Epithelial cell of prostate (primary cell): ENCODE measurements at regions not wholly inside any gene's neighbourhood (a gene's known extent, or its start where the extent isn't known, plus 50 kb on each side); places are given as distances from the start of the nearest gene placed in this dataset.
A peak's percentile ranks its signal among the peaks of the same experiment; 100 is the strongest.
"Not testable (repeated sequence)": the region's sequence is repeated elsewhere in the genome, so short reads cannot be mapped to it uniquely, and the experiment has no call there.

Experiments used
- DNase-seq: peaks from one replicate; pipeline ENCODE4 v3.0.0-alpha.2; 2011; ENCODE audit warnings: low read depth, low spot score
- H3K27ac ChIP-seq: fragments of 450-650 bp; 2 replicates; pipeline ENCODE4 v1.5.1; 2017; ENCODE audit warnings: mild to moderate bottlenecking

DNA sequence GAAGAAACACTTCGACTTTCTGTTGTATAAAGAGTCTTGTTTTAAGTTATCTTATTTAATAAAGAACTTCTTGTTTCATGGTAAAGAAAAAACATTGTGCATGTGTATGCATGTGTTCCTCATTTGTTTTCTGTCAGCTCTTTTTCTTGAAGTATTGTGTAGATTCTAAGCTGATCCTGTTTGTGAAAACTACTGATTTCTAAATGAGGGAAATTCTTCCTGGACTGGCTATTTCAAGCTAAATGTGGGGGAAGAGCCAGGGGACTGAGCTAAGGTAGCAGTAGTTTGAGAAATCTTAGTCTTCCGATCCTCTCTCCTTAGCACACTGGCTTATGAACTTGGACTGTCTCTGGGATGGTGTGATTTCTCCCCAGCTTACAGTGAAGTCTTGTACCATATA lies 56.4 kb upstream of the RBMS1 start:
- no peak for DNase-seq
- no peak overlapping the region for H3K27ac ChIP-seq

DNA sequence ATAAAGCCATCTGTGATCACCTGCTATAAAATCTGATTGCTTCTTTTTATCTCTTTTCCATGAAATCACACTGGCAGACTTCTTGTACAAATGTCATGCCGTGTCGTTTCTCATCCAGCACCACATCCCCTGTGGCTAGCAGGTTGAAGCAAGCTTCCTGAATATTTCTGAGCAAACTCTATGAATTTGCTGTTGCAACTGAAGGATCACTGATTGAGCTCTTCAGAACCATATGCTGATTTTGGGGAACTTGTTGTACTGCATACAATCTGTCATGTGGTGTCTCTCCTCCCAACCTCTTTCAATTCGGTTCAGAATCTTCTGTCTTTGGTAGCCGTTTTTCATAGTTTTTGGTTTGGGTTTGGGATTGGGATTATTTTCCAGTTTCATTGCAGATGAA lies 57.7 kb upstream of the RBMS1 start:
- DNase-seq = no peak

DNA sequence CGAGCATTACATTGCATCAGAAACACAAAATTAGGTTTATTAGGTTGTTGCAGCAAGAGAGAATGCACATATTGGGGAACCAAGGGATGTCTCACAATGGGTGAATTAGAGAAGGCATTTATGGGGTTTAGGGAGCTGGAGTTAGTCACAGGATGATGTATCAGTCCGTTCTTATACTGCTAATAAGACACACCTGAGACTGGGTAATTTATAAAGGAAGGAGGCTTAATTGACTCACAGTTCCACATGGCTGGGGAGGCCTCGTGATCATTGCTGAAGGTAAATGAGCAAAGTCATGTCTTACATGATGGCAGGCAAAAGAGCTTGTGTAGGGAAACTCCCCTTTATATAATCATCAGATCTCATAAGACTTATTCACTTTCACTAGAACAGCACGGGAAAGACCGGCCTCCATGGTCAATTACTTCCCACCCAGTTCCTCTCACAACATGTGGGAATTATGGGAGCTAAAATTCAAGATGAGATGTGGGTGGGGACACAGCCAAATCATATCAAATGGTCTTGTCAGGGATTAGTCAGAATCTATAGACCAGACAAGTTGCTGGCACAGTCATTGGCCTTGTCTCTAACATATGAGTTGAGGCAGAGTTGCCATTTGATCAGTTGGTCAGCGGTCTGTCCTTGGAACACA lies 61.9 kb upstream of the RBMS1 start:
- H3K27ac ChIP-seq = peak overlapping the region; percentile 71
- peak; percentile 57 for DNase-seq

More for the DNA sequence above, 57.7 kb upstream of the RBMS1 start:
- H3K27ac ChIP-seq = no peak overlapping the region

DNA sequence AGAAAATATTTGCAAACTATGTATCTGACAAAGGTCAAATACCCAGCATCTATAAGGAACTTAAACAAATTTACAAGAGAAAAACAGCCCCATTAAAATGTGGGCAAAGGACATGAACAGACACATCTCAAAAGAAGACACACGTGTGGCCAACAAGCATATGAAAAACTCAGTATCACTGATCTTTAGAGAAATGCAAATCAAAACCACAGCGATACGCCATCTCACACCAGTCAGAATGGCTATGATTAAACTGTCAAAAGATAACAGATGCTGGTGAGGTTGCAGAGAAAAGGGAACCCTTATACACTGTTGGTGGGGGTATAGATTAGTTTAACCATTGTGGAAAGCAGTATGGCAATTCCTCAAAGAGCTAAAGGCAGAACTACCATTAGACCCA lies 64.3 kb upstream of the RBMS1 start:
- no peak overlapping the region for H3K27ac ChIP-seq

DNA sequence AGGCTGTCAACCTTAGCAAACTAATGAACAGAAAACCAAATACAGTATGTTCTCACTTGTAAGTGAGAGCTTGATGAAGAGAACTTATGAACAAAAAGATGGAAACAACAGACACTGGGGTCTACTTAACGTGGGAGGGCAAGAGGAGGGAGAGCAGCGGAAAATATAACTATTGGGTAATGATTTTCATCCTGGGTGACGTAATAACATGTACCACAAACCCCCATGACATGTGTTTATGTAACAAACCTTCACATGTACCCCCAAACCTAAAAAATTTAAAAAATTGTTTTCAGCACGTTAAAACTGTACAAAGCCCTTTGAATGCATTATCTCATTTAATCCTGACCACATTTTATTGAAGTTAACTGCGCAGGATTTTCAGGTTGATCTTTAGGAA lies 64.9 kb upstream of the RBMS1 start:
- H3K27ac ChIP-seq = no peak overlapping the region
- no peak for DNase-seq

More for the DNA sequence above, 64.3 kb upstream of the RBMS1 start:
- no peak for DNase-seq

DNA sequence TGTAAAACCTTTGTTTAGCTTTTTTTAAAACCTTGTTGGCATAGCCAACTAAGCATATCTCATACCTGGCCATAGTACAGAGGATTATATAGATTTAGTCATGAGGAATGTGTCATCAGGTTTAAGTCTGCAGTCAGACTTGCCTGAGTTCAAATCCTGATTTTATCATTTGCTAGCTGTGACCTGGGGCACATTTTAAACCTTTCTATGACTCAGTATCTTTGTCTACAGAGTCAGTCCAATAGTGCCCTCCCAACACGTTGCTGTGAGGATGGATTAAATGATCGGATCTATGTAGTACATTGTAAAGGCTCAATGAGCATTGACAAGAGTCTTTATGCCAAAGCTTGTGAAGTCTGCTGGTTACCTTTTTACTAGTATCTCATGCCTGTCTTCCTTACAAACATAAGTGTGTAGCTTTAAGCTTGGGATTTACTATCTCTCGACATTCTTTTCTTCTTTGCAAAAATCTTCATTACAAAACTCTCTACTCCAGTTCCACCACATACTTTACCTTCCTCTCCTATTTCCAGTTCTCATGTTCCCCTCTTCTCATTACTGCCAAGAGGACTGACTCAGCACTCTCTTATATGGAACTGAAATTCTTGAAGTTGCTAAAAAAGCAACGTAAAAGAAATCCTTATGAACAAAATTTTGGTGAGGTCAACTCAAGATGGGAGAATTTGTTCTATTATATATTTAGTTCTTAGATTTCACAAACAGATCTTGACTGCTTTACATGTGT lies 68.1 kb upstream of the RBMS1 start:
- peak overlapping the region; percentile 69 for H3K27ac ChIP-seq
- DNase-seq = peak; percentile 90

DNA sequence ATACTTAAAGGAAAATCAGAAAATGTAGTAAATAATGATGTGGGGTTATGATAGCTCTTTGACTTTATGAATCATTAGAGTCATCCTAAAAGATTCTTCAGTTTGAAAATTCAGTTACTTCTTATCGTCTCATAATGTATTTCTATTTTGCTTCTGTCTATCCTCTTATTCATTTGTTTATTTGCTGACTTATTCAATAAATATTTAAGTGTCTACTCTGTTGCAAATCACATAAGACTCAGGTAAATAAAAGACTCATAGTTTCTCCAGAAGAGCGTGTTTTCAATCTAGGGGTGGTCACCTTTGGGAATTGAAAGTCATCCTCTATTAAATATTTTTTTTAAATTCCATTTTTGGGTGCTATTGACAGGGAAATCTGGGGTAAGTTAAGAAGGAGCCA lies 69.1 kb upstream of the RBMS1 start:
- no peak for DNase-seq
- peak overlapping the region; percentile 69 for H3K27ac ChIP-seq

DNA sequence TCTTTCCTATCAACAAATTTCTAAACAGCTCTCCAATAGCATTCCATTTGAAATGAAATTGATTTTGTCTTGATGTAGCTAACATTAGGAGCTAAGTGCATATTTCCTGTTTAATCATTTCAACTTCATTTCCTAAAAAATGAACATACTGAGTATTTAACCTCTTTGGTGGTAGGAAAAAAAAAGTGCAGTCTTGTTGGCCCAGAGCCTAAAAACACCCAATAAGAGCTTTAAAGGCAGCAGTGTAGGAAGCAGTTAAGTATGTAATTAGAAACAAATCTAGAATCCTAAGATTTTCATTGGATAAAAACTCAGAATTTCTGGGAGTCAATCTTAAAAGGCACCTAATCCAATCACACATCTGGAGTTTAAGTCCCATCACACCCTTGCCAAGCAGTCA lies 71.0 kb upstream of the RBMS1 start:
- no peak overlapping the region for H3K27ac ChIP-seq
- no peak for DNase-seq

DNA sequence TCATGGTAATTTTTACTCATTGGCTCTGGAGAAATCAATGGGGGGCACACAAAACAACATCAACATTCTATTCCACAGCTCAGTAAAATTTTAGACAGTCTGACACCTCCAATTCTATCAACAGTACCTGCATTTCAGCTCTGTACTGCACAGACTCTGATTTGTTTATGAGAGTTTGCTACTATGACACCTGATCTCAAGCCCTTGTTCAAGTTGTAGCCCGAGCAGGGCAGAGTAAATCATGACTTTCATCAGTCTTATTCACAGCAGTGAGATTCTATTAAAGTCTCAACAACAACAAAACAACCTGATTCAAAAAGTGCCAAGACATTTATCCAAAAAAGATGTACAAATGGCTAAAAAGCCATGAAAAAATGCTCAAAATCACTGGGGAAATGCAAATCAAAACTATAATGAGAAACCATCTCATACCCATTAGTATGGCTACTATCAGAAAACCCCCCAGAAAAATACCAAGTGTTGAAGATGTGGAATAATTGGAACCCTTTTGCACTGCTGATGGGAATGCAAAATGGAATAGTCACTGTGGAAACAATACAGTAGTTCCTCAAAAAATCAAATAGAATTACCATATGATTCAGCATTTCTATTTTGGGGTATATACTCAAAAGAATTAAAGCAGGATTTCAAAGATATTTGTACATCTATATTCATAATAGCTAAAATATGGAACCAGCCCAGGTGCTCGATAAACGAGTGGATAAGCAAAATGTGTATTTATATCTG lies 71.7 kb upstream of the RBMS1 start:
- DNase-seq = no peak
- H3K27ac ChIP-seq = no peak overlapping the region

DNA sequence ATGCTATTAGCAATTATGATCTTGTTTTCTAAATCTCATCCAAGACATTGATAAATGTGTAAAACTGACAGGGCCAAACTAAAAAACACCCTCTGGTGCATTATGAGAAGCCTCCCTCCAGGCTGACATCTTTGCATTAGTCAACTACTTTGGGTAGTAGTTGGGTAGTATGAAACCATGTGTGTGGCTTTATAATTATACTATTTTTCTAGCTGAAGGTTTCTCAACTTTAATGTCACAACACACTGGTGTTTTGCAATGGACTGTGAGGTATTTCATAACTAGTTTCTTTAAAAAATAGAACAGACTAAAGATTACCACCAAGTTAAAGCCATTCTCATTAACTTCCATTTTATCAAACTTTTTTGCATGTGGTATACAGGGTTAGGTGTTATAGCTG lies 73.1 kb upstream of the RBMS1 start:
- DNase-seq = no peak

DNA sequence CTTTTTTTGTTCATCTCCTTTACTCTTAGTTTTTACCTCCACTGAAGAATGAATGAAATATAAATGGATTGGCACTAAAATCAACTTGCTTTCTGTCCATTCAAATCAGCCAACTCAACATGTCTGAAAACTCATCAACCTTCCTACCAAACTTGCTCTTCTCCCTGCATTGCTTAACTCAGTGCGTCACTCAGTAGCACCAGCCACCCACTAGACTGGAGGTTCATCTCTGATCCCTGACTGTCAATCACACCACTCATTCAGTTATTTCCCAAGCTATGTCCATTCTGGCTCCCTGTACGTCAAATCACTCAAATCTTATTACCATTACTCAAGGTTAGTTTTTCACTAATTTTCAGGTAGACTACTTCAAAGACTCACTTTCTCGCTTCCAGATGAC lies 75.2 kb upstream of the RBMS1 start:
- H3K27ac ChIP-seq = no peak overlapping the region
- no peak for DNase-seq

More for the DNA sequence above, 73.1 kb upstream of the RBMS1 start:
- H3K27ac ChIP-seq = no peak overlapping the region

DNA sequence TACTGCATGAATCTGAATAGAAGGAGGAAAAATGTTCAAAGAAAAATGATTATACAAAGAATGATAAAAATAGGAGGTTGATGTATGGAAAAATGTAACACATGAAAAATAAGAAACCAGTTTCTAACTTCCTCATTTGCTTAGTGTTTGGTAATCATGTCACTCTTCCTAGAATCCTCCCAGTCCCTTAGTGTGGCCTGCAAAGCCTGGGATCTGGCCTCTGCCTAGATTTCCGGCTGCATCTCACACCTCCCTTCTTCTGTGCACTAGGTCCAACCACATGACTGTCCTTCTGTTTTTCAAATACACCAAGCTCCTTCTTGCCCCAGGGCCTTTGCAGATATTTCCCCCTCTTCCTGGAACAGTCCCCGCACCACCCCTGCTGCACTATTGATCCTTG lies 76.8 kb upstream of the RBMS1 start:
- no peak for DNase-seq
- no peak overlapping the region for H3K27ac ChIP-seq

DNA sequence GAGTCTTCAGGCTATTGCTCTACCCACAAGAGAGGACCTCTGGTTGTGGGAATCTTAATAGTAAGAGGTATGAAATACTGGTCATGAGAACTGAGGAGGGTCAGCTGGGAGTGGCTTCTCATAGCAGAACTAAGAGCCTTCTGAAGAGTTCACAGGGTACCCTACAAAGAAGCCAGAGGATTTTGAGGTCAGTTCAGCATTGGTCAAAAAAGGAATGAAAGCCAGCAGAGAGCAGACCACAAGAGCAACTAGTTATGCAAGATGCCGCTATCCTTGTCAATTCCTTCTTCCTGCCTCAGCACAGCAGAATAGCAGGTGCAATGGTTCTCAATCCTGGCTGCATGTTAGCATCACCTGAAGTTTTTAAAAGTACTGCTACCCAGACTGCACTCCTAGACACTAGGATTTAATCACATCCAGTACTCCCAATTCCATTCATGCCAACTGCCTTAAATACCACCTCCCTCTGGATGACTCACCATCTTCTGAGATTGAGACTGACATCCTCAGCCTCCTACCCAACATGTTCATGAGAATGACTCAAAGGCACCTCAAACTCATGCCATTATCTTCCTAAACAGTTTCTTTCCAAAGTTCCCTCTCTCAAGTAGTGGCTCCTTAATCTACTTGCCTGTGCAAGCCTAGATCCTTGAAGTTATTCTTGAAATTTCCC lies 81.0 kb upstream of the RBMS1 start:
- DNase-seq = peak; percentile 80
- H3K27ac ChIP-seq = peak overlapping the region; percentile 70

DNA sequence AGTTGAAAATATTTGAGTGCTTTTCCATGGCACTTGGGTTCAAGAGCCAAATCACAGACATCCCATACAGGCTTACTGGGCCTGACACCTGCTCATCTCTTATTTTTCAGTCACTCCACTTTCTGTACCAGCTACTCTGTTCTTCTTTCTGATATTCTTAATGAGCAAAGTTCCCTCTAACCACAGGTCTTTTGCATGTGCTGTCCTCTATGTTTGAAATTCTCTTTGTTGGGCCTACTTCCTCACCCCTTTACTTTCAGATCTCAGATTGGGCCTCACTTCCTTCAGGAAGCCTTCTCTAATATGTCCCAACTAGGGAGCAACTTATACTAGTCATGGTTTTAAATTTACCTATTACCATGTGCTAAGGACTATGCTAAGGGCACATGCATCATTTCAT lies 81.8 kb upstream of the RBMS1 start:
- H3K27ac ChIP-seq = peak overlapping the region; percentile 70
- no peak for DNase-seq

DNA sequence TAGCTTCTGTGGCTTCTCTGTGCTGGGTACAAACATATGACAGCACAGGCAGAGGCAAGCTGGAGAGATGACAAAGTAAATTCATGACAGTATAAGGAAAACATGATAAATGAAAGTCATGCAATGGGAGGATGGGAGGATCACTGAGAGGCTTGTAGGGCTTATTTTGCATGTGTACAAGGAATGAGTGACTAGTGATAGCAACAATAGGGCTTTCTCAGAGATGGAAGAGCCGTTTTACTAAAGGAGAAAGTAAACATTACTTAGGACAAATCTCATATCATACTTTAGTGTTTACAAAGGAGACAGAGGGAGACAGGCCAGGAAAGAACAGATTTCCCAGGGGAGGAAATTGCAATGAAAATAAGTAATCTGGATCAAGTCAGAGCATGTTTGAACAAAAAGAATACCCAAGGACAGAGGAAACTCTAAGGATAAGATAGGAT lies 82.5 kb upstream of the RBMS1 start:
- no peak for DNase-seq
- H3K27ac ChIP-seq = peak overlapping the region; percentile 70

DNA sequence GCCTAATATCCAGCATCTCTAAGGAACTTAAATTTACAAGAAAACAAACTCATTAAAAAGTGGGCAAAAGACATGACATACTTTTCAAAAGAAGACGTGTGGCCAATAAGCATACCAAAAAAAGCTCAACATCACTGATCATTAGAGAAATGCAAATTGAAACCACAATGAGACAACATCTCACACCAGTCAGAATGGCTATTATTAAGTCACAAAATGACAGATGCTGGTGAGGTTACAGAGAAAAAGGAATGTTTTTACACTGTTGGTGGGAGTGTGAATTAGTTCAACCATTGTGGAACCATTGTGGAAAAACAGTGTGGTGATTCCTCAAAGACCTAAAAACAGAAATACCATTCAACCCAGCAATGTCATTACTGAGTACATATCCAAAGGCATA lies 83.5 kb upstream of the RBMS1 start:
- H3K27ac ChIP-seq = peak overlapping the region; percentile 70
- not testable (repeated sequence) for DNase-seq

DNA sequence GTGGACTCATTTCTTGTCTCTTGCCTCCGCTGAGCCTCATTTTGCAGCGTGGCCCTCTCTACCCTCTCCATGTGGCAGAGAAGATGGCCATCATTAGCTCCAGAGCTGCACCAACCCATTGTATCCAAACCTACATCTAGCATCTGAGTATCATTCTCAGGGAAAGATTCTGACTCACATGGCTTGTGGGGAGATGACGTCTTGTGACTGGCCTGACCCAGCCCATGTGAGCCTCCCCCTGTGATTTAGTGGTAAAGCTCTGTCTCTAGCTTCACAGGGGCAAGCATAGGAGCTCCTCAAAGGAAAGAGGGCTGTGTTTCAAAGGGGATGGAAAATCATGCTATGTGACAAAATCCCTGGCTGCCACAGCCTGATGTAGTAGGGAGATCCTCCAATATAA lies 87.4 kb upstream of the RBMS1 start:
- no peak for DNase-seq
- H3K27ac ChIP-seq = no peak overlapping the region

DNA sequence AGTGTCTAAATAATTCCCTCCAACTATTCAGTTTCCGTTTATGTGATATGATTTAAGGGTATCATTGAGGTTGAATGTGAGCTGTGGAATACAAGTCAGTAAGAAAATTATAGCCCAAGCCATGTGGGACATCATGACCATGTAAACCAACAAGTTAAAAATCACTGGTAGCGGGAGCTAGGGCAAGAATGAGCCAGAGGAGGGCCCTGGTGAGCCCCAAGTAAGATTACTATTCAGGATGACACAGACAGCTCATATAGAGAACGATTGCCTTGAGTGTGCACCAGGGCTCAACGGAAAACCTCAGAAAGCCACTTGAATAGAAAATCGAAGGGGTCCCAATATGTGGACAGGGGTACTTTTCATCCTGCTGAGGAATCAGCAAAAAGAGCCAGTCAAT lies 87.8 kb upstream of the RBMS1 start:
- no peak for DNase-seq
- no peak overlapping the region for H3K27ac ChIP-seq

DNA sequence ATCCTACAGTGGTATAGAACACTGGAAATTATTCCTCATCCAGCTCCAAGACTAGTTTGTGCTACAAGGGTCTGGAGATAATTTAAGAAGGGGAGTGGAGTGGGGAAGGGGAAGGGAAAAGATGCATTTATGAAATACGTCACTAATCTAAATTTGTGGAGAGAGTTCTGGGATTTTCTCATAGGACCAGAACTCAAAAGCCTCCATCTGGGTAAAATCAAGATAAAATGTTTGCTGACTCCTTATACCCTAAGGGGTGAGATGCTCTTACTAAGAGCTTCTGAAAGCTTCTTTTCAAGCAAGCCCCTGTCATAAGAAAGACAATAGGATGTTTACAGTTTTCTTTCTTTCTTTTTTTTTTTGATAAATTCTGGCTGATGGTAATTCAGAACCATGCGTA lies 88.5 kb upstream of the RBMS1 start:
- H3K27ac ChIP-seq = no peak overlapping the region
- DNase-seq = no peak

DNA sequence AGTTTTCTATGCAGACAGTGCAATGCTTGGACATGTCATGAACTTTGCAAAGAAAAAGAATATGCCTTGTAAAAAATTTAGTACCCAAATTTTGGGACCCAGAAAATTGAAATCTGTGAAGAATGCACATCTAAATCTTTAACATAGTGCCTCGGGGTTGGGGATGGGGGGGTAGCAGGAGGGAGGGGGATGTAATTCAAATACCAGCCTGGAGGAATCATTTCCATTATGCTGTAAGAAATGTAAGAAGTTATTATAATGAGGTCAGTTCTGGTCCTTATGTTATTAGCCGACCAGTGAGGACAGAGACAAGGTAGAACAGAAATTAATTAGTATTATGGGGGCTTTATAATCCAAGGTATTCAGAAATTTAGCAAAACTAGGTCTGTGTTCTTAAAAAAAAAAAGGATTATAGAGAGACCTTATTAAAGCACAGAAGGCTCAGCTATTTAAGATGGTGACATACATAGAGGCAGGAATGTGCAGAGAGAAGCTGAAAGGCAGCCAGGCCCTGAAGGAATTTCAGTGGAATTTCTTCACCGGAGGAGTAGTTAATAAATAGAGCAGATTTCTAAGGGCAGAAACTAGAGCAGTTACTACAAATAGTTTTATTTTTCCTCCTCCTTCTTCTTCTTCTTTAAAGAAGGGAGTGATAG lies 89.0 kb upstream of the RBMS1 start:
- no peak for DNase-seq
- no peak overlapping the region for H3K27ac ChIP-seq
